Right kidney (tissue), 1 donor: ENCODE measurements at regions not wholly inside any gene's neighbourhood (a gene's known extent, or its start where the extent isn't known, plus 50 kb on each side); places are given as distances from the start of the nearest gene placed in this dataset.

Experiments
- DNase-seq: peaks from one replicate; pipeline ENCODE4 v3.0.0-alpha.2; 2016

DNA sequence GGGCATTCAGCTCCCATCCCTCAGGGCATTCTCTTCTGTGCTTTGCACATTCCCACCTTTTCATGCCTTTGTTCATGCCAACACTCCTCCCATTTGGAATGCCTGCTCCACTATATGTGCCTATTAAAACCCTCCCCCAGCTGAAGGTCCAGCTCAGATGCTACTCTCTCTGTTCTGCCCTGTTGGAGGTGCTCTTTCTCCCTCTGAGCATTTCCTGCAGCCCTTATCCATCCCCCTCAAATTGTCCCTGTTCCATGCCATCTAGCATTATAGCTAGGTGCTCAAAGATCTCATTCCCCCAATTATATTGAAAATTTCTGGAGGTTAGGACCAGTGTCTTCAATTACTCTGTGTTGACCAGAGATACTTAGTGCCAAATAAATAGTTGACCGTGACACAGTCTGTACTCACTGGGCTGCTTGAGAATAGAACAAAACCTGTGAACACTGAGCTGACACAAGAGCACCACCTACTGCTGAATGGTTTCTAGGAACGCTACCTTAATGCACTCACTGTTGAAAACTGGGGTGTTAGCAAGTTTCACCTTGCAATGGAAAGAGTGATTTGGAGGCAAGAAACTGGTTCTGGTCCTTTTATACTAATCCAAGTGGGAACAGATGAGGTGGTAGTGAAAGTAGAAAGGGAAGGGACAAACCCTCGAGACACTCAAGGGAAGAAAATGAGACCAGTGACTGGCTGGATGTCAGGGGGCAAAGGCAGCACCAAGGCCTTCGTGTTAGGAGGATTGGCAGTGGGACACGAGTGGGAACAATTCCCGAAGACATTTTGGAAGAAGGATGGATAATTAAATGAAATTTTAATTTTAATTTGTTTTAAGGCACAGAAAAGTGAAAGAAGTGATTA is 289.8 kb upstream of the ROPN1 start:
- DNase-seq, result no peak

DNA sequence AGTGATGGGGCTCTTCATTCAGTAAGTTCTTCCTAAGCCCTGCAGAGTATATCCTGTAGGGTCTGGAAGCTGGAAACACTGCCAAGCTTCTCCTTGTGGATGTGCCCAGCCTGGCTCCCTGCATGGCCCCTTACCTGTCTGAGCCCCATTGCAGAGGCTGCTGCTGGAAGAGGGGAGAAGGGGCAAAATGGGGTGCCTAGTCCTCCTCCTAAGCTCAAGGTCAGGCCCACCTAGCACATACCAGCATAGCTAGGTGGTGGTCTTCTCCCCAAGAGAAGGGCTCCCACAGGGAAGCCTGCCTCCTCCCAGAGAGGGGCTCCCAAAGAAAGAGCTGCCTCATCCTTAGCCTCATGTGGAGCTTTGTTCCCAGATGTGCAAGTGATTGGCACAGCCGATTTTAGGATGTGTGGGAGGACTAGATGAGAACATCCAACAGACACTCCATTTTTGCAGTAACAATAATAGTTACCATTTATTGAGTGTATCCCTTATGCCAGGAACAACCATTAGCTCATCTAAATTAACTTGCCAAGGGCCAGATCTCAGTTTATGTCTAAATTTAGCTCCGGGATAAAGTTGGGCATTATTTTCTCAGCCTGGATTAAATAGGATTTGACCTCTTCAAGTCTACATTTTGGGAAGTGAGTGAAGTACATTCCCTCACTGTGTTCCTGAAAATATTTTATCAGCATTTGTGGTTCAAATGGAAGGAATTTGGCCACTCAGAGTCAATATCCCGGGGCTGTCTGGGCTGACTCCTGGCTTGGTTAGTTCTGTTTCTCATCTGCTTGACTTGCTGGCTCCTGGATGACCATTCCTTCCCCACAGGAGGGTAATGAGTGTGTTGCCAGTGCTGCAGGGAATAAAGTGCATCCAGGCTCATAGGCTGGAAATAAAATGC is 291.1 kb upstream of the ROPN1 start:
- no peak for DNase-seq

DNA sequence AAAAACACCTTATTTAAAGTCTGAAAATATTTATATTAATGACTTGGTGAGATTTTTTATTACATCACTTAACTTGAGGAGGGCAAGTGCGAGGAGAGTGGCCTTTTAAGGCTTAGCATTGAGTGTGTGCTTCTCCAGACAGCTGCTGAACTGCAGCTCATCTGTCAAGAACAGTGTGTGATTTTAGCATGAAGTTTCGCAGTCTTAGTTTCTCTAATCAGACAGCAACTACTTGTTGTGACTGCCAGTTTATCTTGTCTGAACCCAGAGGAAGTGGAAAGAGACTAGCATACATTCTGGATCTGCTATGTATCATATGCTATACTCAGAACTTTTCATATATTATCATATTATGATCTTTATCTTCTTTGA is 291.7 kb upstream of the ROPN1 start:
- no peak for DNase-seq

DNA sequence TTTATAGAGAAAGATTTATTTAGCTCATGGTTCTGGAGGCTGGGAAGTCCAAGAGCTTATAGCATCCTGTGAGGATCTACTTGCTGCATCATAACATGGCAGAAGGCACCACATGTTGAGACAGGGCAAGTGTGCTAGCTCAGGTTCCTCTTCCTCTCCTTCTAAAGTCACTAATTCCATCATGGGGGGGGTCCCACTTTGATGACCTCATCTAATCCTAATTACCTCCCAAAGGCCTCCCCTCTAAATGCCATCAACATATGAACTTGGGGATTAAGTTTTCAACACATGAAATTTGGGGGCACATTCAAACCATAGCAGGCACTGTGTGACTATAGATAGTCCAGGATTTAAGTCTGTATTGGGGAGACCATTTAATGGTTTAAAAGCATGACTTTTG is 297.1 kb upstream of the ROPN1 start:
- DNase-seq, result no peak

DNA sequence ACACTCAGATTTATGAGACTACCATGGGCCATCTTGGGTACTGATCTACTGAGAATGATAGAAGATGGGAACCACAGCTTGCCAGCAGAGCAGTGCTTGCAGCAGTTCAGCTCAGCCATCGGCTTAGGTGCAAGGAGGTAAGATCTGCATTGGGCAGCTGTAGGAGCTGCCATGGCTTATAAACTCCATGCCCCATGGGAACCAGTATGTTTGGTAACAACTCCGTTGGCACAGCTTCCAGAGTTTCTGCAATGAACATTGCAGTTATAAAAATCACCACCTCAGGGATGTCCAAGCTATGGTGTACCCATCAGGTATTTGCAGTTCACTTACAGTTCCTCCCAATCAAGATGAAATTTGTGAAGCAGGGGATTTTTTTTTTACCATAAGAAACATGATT is 299.1 kb upstream of the ROPN1 start:
- no peak for DNase-seq

DNA sequence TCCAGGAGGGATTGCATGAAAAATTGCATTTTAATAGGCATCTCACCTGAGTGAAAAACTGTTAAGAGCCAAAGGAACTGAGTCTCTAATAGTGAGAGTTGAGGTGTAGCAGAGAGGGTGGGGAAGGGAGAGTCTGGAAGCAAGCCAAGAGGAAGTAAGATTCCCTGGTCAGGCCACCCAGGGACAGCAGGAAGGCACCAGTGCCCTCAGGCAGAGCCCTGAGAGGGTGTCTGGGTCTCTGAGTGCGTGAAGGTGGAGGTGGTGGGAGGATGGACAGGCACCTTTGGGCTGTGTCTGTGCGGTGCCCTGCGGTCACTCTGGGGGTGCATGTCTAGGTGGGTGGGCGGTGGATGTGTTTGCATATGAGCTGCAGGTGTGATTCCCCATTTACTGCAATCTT is 300.4 kb upstream of the ROPN1 start:
- DNase-seq, result no peak

DNA sequence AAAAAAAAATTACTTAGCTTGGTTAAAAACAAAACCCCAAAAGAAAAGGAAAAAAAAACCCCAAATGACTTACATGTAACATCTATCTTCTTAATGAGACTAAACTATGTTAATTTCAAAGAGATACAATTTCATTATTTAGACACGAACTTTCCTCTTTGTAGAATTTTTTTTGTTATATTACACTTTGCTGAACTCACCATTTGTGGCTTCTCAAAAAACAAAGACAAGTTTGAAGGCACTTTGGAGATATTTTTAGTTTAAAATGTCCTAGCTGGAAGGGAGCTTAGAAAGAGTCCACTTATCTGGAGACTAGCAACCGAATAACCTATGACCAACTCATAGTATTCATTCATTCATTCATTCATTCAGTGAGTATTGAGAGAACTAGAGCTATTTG is 301.7 kb upstream of the ROPN1 start:
- no peak for DNase-seq

DNA sequence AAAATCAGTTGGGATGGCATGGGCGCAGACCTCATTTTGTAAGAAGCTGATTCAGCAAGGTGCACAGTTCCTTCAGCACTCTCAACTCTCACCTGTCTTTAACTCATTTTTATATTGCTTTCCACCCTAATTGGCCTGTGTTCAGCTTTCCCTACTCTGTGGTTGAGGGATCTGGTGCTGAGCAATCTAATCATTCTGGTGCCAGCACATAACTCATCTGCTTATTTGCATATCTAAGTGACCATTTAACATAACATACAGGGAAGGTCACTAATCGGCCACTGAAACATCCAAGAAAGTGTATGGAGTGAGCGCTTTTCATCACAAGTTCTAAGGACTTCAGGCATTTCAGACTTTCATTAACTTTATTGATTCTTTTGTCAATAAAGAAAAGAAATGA is 303.4 kb upstream of the ROPN1 start:
- no peak for DNase-seq

DNA sequence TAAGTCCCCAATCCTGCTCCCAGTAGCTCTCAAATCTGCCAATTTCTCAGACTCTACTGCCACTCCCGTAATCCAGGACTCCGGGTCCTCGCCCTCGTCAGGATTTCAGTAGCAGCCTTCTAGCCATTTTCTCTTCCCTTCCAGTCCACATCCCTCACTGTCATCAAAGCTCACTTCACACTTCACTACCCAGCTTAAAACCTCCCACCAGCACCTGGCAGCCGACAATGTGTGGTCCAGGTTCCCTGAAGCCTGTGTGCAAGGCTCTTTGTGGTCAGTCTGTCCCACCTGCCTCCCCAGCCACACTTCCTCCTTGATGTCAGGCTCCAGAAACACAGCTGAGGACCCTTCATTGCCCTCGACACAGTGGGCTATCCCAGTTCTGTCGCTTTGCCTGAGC is 304.5 kb upstream of the ROPN1 start:
- no peak for DNase-seq

DNA sequence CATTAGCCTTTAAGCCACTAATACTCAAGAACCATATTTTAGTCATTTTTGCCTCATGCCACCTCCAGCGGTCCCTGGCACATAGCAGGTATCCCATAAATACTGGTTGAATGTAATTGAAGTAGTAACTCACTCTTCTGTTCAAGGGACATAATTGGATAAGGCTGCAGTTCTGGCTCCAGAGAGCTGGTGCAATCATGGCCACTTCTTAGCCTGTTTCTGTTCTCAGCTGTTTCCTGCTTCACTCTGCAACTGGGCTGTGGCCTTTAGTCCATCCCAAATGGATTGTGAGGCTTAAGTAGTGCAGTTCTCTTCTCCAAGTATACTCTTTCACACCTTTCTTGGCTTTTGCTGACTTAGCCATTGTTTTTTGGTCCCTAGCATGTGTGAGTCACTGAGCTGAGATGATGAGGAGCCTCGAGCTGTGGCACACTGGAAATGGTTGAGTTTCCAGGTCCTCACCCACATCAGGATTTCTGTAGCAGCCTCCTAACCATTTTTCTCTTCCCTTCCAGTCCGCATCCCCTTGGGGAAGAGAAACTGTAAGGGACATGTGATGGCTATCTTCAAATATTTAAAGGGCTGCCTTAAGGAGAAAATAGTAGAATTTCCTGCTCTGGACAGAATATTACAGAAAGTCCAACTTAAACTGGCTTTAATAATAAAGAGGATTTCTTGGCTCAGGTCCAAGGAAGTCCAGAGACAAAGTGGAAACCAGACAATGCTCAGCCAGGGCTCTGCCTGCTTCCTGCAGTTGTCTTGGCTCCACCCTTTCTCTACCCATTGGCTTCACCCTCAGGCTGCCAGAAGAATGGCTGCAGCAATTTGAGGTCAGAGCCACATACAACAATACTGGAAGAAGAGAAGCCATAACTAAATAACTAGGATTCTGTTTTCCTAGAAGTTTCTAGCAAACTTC is 305.4 kb upstream of the ROPN1 start:
- DNase-seq, result no peak

DNA sequence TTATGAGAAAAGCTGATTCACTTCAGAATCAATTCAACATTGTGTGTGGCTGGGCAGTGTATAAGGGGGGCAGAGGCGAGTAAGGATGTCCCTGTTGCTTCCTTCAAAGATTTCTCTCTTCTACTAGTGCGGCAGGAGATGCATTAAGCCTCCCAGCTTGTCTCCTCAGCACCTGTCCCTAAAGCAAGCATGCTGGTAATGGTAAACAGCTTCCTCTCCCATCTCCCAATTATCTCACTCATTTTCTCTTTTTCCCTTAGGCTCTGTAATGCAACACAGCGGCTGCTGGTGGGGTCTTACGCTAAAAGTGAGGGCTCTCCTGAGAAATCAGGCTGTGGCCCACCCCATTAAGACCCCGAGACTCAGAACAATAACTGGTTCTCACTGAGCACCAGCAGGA is 306.4 kb upstream of the ROPN1 start:
- DNase-seq, result no peak

DNA sequence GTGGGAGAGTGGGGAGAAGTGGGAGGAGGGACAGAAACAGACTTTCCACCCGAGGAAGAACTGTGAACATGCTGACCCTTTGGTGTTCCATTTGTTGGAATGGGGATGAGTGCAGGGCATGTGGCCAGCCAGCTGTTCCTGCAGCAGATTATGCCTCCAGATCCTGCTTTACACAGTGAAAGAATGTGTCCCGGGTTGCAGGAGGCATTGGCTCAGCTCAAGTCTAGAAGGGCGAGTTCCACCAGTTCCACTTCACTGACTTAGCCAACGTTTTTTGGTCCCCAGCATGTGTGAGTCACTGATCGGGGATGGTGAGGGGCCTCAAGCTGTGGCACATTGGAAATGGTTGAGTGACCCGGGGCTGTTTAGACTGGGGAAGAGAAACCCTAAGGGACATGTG is 307.0 kb upstream of the ROPN1 start:
- no peak for DNase-seq

DNA sequence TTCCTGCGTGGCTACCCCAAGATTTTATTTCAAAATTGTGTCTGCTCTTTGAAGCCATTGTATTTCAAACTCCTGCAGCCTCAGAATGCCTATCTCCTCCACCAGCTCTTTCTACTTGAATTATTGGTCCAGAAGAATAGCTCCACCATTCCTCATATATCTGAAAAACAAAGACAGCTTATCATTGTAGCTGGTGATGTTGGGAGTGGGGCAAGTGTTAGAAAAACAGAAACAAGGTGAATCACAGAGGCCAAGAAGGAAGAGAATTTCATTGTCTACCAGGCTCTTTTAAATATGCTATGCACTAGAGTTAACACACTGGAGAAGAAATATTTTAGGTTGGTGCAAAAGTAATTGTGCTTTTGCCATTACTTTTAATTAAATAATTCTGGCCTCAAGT is 307.9 kb upstream of the ROPN1 start:
- DNase-seq, result no peak

DNA sequence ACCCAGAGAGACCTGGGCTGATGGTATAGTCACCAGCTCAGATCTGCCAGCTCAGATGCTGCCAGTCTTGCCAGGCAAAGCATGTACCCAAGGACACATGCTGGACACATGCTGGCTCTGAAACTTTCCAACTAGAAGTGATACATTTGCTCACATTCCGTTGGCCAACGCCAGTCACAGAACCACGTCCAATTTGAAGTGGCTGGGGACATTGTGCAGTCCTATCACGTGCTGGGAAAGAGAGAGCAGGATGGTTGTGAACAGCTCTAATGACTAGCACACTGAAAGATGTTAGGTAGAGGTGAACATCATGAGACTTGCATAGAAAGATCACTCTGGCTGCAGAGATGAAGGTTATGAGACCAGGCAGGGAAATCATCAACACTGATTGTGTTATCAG is 308.5 kb upstream of the ROPN1 start:
- no peak for DNase-seq

DNA sequence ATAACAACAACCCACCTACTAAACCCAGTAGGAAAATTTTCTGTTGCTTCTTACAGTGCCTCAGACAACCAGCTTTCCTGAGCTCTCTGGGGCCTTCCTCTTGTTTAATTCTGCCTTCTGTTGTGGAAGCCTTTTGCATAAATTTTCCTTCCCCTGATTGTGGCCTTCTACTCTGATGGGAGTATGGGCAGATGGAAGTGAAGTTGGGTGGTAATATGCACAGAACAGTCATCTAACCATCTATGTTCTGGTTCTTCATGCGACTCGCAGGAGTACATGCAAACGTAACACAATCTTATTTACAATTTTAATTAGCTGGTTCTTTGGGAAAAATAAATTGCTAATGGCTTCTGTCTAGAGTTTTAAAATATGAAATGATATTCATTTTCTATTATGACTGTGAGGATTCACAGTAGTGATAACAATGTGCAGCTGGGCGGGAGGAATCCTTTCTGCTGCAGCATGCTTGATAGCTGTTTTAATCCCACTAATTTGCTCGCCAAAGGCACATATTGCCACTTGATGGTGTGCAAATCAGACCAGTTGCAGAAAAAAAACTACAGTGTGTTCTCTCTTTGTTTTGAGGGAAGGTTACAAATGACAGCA is 311.5 kb upstream of the ROPN1 start:
- DNase-seq, result no peak

DNA sequence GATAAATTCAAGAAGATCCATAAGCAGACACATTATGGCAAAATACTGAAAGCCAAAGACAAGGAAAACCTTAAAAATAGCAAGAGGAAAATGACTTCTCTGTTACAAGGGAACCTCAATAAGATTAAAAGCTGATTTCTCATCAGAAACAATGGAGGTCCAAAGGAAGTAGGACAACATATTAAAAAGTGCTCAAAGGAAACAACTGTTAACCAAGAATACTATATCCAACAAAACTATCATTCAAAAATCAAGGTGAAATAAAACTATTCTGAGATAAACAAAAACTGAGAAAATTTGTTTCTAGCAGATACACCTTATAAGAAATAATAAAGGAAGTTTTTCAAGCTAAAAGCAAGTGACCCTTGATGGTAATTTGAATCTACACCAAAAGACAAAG is 314.7 kb upstream of the ROPN1 start:
- DNase-seq, result no peak

DNA sequence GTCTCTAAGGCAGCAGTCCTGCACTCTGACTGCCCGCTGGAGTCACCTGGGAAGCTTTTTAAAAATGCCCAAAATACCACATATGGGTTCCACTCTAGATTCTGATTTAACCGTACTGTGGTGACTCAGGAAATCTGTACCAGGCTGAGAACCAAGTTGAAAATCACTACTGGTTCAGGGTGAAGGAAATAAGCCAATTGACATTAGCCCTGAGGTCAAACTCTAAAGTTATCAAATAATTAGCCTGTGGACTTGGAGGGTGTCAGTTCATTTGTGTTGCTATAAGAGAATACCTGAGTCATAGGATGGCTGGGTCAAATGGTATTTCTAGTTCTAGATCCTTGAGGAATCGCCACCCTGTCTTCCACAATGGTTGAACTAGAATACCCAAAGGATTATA is 321.7 kb upstream of the ROPN1 start:
- DNase-seq, result no peak

DNA sequence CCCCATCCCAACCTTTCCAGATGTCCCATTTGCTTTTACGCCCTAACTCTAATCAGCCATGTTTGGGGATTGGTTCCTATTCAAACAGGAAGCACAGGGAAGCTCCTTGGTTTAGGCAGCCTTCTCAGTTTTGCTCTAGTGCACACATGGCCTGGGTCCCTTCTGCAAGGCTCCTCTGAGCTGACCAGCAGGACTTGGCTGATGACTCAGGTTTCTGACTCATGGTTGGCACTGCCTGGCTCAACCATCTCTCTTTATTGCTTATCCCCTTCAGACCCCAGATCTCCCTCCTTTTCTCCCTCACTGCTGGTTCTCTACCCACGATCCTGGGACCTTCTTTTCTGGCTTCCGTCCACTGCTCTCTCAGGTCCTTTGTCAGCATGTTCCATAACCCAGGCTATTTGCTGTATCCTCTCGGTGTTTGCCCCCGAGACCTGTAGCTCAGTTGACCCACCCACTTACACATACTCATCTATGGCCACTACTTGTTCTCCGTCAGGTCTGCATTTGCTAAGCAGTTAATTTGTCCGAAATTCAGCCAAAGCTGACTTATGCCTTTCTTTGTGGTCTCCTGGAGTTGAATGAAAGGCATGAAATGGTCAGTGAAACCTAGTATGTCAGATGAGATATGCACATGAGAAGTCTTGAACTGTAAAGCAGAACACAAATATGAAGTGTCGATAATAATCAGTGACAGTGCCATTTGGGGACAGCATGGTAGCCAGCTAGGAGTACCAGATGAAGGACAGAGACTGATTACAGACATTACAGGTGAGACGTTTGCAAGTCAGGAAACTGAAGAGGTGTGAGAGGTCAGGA is 323.5 kb upstream of the ROPN1 start:
- DNase-seq, result no peak

DNA sequence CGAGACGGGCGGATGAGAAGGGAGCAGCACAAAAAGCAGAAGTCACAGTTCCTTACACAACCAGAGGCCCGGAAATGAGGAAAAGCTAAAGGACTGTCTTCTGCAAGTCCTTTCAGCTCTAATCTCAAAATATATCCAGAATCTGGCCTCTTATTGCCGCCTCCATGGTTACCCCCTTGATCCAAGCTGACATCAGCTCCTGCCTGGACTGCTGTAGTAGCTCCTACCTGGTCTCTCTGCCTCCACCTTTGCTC is 324.0 kb upstream of the ROPN1 start:
- DNase-seq, result no peak

DNA sequence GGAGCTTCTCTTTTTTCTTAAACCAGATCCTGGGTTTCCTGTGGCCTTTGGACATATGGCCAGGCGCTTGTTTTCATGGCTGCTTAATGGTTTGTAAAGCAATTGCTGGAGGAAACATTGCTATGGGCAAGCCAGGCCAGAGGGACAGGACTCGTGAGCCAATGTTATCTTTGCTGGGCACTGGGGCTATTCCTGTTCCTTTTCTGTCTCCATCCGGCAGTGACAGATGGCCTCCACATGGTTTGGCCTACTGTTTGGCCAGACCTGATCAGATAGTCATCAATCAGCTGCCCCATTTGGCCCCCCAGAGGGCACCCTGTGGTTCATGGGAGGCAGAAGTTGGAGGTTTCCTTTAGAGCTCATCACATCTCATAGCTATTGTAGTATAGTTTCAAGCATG is 326.1 kb upstream of the ROPN1 start:
- DNase-seq, result no peak

DNA sequence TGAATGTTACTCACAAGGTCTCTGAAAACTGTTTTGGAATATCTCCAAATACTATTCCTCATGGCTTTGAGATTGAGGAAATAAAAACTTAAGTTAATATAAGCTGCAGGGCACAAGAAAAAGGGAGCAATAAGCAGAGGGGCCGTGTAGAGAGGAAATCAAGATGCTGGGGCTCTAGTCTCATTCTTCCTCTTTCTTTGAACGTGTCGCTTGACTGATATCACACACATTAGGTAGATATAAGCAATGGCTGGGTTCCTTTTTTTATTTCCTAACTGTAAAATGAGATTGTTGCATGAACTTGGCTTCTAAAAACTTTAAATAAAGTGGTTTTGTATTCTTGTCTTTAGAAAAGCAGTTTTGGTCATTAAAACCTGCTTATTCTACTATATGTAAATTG is 326.7 kb upstream of the ROPN1 start:
- DNase-seq, result no peak

DNA sequence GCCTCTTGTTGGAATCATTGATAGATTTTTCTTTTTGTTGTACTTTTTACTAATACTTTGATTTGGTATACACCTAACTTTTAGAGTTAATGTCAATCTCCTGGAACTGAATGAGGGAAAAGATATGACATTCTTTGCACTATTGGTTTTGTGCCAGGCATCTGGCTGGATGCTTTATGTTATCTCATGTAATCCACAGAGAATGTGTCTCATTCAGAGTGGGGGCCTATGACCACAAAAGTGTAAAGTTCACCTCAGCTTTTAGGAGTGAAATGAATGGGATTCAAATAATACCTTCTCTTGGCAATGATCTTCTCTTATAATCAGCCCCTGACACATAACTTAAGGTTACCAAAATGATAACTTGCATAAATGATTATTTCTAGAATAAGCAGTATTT is 329.1 kb upstream of the ROPN1 start:
- DNase-seq, result no peak
